ENCODE measurements at regions not wholly inside any gene's neighbourhood (a gene's known extent, or its start where the extent isn't known, plus 50 kb on each side); places are given as distances from the start of the nearest gene placed in this dataset.
A peak's percentile ranks its signal among the peaks of the same experiment; 100 is the strongest.

GRCh38 chr3:71881041-71881440, 96.1 kb upstream of the PROK2 start:
- TF ChIP-seq CTCF (conservative IDR thresholded peaks at IDR 0.05; ENCODE audit: low read depth, low read length): no peak
- no peak overlapping the region for H3K4me3 ChIP-seq (ENCODE audit: low read depth, low read length)
- no peak for DNase-seq (ENCODE audit: low read depth)

- no peak overlapping the region for H3K4me3 ChIP-seq (ENCODE audit: low read depth, low read length)
- peak; percentile 20 for TF ChIP-seq CTCF (conservative IDR thresholded peaks at IDR 0.05; ENCODE audit: low read depth, low read length)
- DNase-seq (ENCODE audit: low read depth): no peak
Observed at GRCh38 chr3:71879089-71879488, 94.1 kb upstream of the PROK2 start.

- no peak for DNase-seq (ENCODE audit: low read depth)
- H3K4me3 ChIP-seq (ENCODE audit: low read depth, low read length): no peak overlapping the region
- TF ChIP-seq CTCF (conservative IDR thresholded peaks at IDR 0.05; ENCODE audit: low read depth, low read length): no peak
Observed at GRCh38 chr3:71876135-71877105, 91.5 kb upstream of the PROK2 start.

- peak; percentile 81 for DNase-seq (ENCODE audit: low read depth)
- TF ChIP-seq CTCF (conservative IDR thresholded peaks at IDR 0.05; ENCODE audit: low read depth, low read length): peak; percentile 97
- H3K4me3 ChIP-seq (ENCODE audit: low read depth, low read length): no peak overlapping the region
Observed at GRCh38 chr3:71875461-71875947, 90.6 kb upstream of the PROK2 start.

- no peak for DNase-seq (ENCODE audit: low read depth)
- H3K4me3 ChIP-seq (ENCODE audit: low read depth, low read length): no peak overlapping the region
- TF ChIP-seq CTCF (conservative IDR thresholded peaks at IDR 0.05; ENCODE audit: low read depth, low read length): no peak
Observed at GRCh38 chr3:71874618-71875017, 89.7 kb upstream of the PROK2 start.

- no peak for DNase-seq (ENCODE audit: low read depth)
- no peak for TF ChIP-seq CTCF (conservative IDR thresholded peaks at IDR 0.05; ENCODE audit: low read depth, low read length)
- no peak overlapping the region for H3K4me3 ChIP-seq (ENCODE audit: low read depth, low read length)
Observed at GRCh38 chr3:71873093-71873611, 88.2 kb upstream of the PROK2 start.

Data from choroid plexus epithelial cell (primary cell).